Thymus (tissue), 11 donors: ENCODE measurements at regions not wholly inside any gene's neighbourhood (a gene's known extent, or its start where the extent isn't known, plus 50 kb on each side); places are given as distances from the start of the nearest gene placed in this dataset.
"Not testable (repeated sequence)": the region's sequence is repeated elsewhere in the genome, so short reads cannot be mapped to it uniquely, and the experiment has no call there.

Source experiments
- DNase-seq, 9 donors: peaks; one replicate each; pipeline ENCODE4 v3.0.0-alpha.2; 2013; ENCODE audit warnings: low spot score in 9 of 9, low read depth in 6 of 9, missing footprints in 1 of 9
- H3K27ac ChIP-seq, 2 donors: one replicate each; pipeline ENCODE4 v1.5.1; 2013; ENCODE audit warnings: control low read depth in 1 of 2, low read depth in 1 of 2, low read length in 1 of 2, mild to moderate bottlenecking in 1 of 2, moderate library complexity in 1 of 2
- H3K27me3 ChIP-seq, 2 donors: one replicate each; pipeline ENCODE4 v1.5.1; 2013; ENCODE audit warnings: low read length in 1 of 2; ENCODE audit not compliant: control insufficient read depth in 2 of 2, insufficient read depth in 1 of 2
- H3K36me3 ChIP-seq, 2 donors: one replicate each; pipeline ENCODE4 v1.5.1; 2013; ENCODE audit warnings: low read length in 1 of 2, mild to moderate bottlenecking in 1 of 2, moderate library complexity in 1 of 2; ENCODE audit not compliant: control insufficient read depth in 2 of 2, insufficient read depth in 2 of 2
- H3K4me1 ChIP-seq, 2 donors: one replicate each; pipeline ENCODE4 v1.5.1; 2013; ENCODE audit warnings: low read length in 2 of 2; ENCODE audit not compliant: control insufficient read depth in 2 of 2, insufficient read depth in 2 of 2
- H3K4me3 ChIP-seq, 2 donors: one replicate each; pipeline ENCODE4 v1.5.1; 2013; ENCODE audit warnings: low read length in 2 of 2, control low read depth in 1 of 2, mild to moderate bottlenecking in 1 of 2
- H3K9me3 ChIP-seq, 2 donors: one replicate each; pipeline ENCODE4 v1.5.1; 2013; ENCODE audit warnings: low read length in 1 of 2, mild to moderate bottlenecking in 1 of 2; ENCODE audit not compliant: control insufficient read depth in 2 of 2, insufficient read depth in 1 of 2
- WGBS: extraction: QIAGEN DNeasy Blood & Tissue Kit; methylation state at CpG from one replicate; pipeline ENCODE4 v1.1.7; 2013; 5-methylcytosine and 5-hydroxymethylcytosine counted together
- donor health status: healthy.

DNA sequence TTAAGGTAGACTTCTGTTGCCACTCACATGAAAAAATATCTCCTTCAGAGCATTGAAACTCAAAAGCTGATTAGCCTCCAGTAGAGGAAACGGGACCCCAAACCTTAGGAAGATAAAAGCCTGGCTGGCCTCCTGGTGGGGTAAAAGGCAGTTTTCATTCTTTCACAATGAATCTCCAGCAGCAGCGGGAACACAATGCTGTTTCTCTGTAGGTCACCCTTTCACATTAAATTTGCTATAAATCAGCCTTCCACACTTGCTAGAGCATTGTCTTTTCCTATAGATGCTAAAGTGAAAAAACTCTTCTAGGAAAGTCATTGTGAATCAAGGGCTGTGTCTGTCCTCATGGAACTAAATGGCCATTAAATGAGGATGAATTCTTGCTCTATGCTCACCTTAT lies 207.3 kb upstream of the MAGEB2 start:
- no peaks in the 10 kb centered on the region for H3K36me3 ChIP-seq
- 66% methylated on average over 2 of the region's 2 CpGs for WGBS
- H3K4me1 ChIP-seq: no peaks in the 10 kb centered on the region
- no peaks in the 10 kb centered on the region for H3K27me3 ChIP-seq
- H3K9me3 ChIP-seq: no peaks in the 10 kb centered on the region
- no peak overlapping the region for H3K4me3 ChIP-seq
- H3K27ac ChIP-seq: no peak overlapping the region
- DNase-seq: no peak

DNA sequence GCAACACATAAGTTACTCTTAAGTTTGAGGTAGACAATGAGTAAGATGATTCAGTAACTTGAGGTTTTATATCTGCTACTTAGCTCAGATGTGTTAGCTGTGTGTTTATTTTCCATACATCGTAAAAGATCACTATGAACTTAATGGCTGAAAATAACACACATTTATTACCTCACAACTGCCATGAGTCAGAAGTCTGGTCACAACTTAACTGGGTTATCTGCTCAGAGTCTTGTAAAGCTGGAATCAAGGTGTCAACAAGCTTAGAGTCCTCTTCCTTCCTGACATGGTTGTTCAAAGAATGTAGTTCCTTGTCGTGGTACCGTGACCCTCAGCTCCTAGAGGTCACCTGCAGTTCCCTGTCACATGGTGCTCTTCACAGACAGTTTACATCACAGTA lies 204.9 kb upstream of the MAGEB2 start:
- H3K36me3 ChIP-seq: no peaks in the 10 kb centered on the region
- H3K4me1 ChIP-seq: no peaks in the 10 kb centered on the region
- no peaks in the 10 kb centered on the region for H3K27me3 ChIP-seq
- WGBS: 81% methylated on average over 3 of the region's 3 CpGs
- no peak overlapping the region for H3K27ac ChIP-seq
- H3K4me3 ChIP-seq: no peak overlapping the region
- DNase-seq: no peak
- no peaks in the 10 kb centered on the region for H3K9me3 ChIP-seq

DNA sequence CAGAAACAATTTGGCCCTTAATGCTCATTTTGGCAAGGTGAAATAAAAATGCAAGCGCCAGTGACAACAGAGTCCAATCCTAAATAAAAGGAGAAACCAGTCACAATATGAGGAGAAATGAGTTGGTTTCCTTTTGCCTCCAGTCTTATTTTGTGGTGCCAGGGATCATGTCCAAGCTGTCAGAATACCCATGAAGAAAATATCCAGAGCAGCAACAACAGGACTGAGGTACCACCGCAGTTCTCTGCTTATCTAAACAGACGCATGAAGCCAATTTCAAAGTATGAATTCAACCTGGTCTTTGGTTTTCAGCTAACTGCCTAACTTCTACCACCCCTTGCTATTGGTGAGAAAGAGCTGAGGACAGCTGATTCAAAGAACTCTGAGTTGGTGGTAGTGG lies 199.9 kb upstream of the MAGEB2 start:
- no peak for DNase-seq
- Histone ChIP-seq H3K36me3 (no peaks in the 10 kb centered on the region), H3K27ac (no peak overlapping the region), H3K4me3 (no peak overlapping the region), H3K9me3 (no peaks in the 10 kb centered on the region), H3K4me1 (no peaks in the 10 kb centered on the region), H3K27me3 (no peaks in the 10 kb centered on the region)
- WGBS: 96% methylated on average over 3 of the region's 3 CpGs

DNA sequence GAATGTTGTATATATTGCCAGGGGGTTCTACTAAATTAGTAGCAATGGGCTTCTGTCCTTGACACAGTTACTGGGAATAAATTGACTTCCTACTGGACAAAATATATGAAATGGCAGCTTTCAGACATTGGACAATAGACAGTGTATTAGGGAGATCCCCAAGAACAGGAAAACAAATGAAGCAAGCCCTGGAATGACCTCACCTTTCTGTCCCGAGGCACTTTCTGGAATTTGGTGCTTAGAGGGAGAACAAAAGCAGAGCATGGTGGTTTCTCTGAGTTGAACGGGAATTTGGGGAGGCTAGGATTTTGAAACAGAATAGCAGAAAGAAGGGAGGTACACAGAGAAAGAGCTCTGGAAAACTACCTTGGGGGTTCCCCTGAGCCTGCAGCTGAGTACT lies 187.7 kb upstream of the MAGEB2 start:
- WGBS: 60% methylated on average over 2 of the region's 2 CpGs
- no peaks in the 10 kb centered on the region for H3K36me3 ChIP-seq
- H3K27me3 ChIP-seq: no peaks in the 10 kb centered on the region
- no peaks in the 10 kb centered on the region for H3K4me1 ChIP-seq
- H3K27ac ChIP-seq: no peak overlapping the region
- H3K9me3 ChIP-seq: no peaks in the 10 kb centered on the region
- DNase-seq: no peak
- no peak overlapping the region for H3K4me3 ChIP-seq

DNA sequence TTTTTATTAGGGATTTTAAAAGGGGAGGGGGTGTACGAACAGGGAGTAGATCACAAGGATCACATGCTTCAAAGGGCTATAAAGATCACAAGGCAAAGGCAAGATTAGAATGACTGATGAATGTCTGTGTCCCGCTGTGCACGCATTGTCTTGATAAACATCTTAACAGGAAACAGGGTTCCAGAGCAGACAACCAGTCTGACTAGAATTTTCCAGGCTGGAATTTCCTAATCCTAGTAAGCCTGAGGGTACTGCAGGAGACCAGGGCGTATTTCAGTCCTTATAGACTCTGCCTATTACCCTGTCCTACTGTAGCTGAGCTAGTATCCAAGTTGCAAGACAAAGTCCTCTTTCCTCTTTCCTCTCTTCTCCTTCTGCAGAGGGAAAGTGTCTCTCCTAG lies 179.0 kb upstream of the MAGEB2 start:
- not testable (repeated sequence) for H3K4me1 ChIP-seq, H3K4me3 ChIP-seq, H3K36me3 ChIP-seq, H3K27ac ChIP-seq, DNase-seq, H3K27me3 ChIP-seq, H3K9me3 ChIP-seq
- 79% methylated on average over 4 of the region's 4 CpGs for WGBS

DNA sequence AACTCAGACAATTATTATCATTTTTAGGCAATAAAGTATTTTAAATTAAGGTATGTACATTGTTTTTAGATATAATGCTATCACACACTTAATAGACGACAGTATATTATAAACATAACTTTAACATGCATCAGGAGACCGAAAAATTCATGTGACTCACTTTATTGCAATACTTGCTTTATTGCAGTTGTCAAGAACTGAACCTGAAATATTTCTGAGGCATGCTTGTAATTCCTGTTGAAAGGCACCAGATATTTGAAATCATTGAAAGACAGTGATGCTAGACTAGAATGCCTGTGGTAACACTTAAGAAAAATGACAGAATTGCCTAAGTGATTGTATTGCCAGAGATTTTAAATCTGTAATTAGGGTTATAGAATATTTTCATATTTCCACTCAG lies 175.6 kb upstream of the MAGEB2 start:
- Histone ChIP-seq H3K27ac (no peak overlapping the region), H3K36me3 (no peaks in the 10 kb centered on the region), H3K27me3 (no peaks in the 10 kb centered on the region), H3K4me3 (no peak overlapping the region), H3K4me1 (no peaks in the 10 kb centered on the region), H3K9me3 (no peaks in the 10 kb centered on the region)
- DNase-seq: no peak
- 91% methylated on average over 2 of the region's 2 CpGs for WGBS

DNA sequence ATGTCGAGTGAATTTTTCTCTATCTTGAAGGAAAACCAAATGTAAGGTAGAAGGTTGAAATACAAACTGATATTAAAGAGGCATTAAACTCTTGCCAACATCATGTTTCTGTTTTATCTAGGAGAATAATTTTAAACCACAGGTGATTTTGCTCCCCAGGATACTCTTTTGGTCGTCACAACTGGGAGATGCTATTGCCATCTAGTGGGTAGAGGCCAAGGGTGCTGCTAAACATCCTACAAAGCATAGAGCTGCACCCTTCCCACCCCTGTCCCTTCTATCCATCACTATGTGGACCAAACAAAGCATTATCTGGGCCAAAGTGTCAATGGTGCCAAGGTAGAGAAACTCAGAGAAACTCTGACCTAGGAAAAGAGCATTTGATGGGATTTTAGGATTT lies 154.6 kb upstream of the MAGEB2 start:
- 49% methylated on average over 2 of the region's 2 CpGs for WGBS
- H3K27me3 ChIP-seq: no peaks in the 10 kb centered on the region
- H3K27ac ChIP-seq: no peak overlapping the region
- H3K4me3 ChIP-seq: no peak overlapping the region
- no peaks in the 10 kb centered on the region for H3K36me3 ChIP-seq
- H3K4me1 ChIP-seq: no peaks in the 10 kb centered on the region
- no peaks in the 10 kb centered on the region for H3K9me3 ChIP-seq
- DNase-seq: no peak

DNA sequence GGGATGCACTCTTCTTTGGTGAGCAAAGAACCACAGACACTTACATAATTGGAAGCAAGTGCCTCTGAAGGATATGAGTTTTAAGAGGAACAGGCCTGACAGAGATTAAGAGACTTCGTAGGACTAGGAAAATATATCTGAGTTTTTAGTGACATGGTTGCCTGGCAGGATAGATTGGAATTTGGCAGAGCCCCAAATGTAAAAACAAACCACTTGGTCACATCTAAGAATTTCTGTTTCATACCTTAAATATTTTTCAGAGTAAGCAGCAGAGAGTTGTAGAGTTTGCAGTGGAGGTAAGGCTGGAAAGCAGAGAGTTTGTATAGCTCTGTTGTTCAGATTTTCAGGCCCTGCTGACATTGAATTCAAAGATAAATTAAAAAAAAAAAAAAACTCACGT lies 150.1 kb upstream of the MAGEB2 start:
- Histone ChIP-seq H3K9me3 (no peaks in the 10 kb centered on the region), H3K4me1 (no peaks in the 10 kb centered on the region), H3K4me3 (no peak overlapping the region), H3K36me3 (no peaks in the 10 kb centered on the region), H3K27ac (no peak overlapping the region), H3K27me3 (no peaks in the 10 kb centered on the region)
- no peak for DNase-seq
- WGBS: 81% methylated on average over 2 of the region's 2 CpGs

DNA sequence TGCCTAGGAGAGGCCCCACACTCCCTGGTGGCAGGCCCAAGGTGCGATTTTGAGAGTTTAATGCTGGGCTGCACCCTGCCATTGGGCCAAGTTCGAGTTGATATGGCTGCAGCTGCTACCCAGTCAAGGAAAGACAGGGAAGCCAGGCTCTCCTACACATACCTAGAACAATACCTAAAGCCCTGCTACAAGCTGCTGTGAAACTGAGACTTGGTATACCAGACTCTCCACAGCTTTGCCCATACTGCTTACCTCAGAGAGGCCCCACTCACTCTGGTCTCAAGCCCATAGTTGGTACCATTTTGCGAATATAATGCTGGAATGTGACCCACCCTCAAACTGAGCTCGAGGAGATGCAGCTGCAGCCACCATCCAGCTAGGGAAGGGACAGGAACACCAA lies 147.7 kb upstream of the MAGEB2 start:
- no peaks in the 10 kb centered on the region for H3K4me1 ChIP-seq
- WGBS: 79% methylated on average over 4 of the region's 4 CpGs
- no peak overlapping the region for H3K4me3 ChIP-seq
- H3K27me3 ChIP-seq: no peaks in the 10 kb centered on the region
- no peaks in the 10 kb centered on the region for H3K9me3 ChIP-seq
- no peak overlapping the region for H3K27ac ChIP-seq
- no peak for DNase-seq
- H3K36me3 ChIP-seq: no peaks in the 10 kb centered on the region

DNA sequence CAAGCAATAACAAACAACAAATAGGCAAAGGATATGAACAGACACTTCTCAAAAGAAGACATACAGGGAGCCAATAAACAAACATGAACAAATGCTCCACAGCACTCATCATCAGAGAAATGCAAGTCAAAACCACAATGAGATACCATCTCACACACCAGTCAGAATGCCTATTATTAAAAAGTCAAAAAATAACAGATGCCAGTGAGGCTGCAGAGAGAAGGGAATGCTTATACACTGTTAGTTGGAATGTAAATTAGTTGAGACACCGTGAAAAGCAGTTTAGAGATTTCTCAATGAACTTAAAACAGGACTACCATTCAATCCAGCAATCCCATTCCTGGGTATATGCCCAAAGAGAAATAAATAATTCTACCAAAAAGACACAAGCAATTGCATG lies 129.8 kb upstream of the MAGEB2 start:
- Histone ChIP-seq H3K36me3 (no peaks in the 10 kb centered on the region), H3K9me3 (no peaks in the 10 kb centered on the region), H3K27me3 (no peaks in the 10 kb centered on the region), H3K4me3 (no peak overlapping the region), H3K4me1 (no peaks in the 10 kb centered on the region), H3K27ac (no peak overlapping the region)
- 89% methylated on average over 1 of the region's 1 CpG for WGBS
- no peak for DNase-seq
